NCI-H524 (cell line): ENCODE measurements at regions not wholly inside any gene's neighbourhood (a gene's known extent, or its start where the extent isn't known, plus 50 kb on each side); places are given as distances from the start of the nearest gene placed in this dataset.
"Not testable (repeated sequence)": the region's sequence is repeated elsewhere in the genome, so short reads cannot be mapped to it uniquely, and the experiment has no call there.

Source experiments
- DNase-seq, 2 experiments: peaks; one replicate each; lab custom pipeline; 2025; lab: John Stamatoyannopoulos, UW

- not testable (repeated sequence) for DNase-seq
Observed at GRCh38 chr4:86478151-86478550, 116.0 kb upstream of the PTPN13 start.

- no peak for DNase-seq
Observed at GRCh38 chr4:86481440-86481839, 112.7 kb upstream of the PTPN13 start.

DNA sequence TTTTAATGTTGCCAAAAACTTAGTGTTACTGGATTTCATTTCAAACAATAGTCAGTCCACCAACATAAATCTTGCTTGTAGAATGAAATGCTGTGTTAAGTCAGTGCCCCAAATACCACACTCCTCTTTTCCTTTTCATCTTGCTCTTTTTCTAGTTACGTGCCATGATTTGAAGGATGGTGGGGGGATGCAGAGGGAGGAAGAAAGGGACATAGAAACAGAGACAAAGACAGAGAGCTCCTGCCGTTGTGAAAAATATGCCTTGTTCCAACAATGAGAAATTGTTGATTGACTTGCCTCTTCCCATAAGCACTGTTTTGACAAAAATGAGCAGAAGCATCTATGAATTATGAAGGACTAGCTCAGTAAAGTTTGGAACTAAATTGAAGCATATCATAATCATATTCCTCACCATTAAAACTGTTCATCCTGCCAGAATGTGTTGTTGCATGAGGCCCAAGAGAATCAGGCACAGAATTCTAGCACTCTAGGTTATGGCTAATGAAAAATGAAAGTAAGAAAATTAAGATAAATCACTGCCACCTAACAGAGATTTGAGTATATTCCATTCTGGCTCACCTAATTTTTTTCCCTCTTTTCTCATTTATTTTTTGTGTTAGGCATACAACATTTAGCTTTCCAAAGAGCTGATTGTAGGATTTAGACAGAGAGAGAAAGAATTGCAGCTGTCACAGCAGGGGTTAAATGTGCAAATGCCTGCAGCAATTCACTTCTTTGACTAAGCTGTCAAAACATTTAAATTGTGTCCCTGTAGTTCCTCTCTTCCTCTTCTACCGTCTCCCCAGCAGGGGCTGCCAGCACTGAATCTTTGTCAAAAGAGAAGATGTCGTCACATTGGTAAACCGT is 111.6 kb upstream of the PTPN13 start:
- no peak for DNase-seq

- DNase-seq: no peak
Observed at GRCh38 chr4:86483173-86483490, 111.0 kb upstream of the PTPN13 start.

- DNase-seq: no peak
Observed at GRCh38 chr4:86483773-86484172, 110.3 kb upstream of the PTPN13 start.

DNA sequence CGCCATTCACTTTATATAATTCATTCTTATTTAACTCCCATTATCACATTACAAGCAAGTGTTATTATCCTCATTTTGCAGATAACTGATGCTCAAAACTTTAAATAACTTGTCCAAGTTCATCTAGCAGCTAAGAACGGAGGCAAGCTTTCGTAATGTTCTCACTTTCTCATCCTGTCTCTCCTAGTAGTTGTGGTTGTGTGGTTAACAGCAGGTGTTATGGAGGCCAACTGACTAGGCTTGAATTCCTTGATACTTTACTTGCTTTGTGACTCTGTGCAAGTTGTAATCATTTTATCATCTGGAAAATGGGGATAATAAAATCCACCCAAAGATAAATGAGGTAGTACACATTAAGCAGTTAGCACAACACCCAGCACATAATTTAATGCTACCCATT is 109.9 kb upstream of the PTPN13 start:
- no peak for DNase-seq

GRCh38 chr4:86487738-86488348 is 106.3 kb upstream of the PTPN13 start:
- DNase-seq: no peak

- no peak for DNase-seq
Observed at GRCh38 chr4:86493460-86493859, 100.7 kb upstream of the PTPN13 start.

GRCh38 chr4:86496094-86497080 is 97.7 kb upstream of the PTPN13 start:
- peak; percentile 1 to 32 for DNase-seq

DNA sequence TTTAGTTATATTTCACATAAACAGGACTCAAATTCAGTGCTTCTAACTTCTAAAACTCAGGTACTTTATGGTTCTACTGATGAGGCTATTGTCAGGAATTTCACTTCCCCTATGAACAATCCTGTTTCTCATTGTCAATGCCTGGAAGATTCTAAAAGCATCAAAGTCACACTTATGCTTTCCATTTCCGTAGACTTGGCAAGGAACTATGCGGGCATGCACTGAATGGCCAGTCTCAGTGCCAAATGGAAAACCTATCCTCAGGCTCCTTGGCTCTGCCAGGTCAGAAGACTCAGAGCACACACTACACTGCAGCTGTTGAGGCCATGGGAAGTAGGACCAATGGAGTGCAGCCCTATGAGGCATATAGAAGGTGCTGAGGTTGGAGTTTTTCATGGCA is 97.0 kb upstream of the PTPN13 start:
- DNase-seq: no peak

GRCh38 chr4:86497980-86498862 is 95.9 kb upstream of the PTPN13 start:
- peak; percentile 0 to 50 for DNase-seq

DNA sequence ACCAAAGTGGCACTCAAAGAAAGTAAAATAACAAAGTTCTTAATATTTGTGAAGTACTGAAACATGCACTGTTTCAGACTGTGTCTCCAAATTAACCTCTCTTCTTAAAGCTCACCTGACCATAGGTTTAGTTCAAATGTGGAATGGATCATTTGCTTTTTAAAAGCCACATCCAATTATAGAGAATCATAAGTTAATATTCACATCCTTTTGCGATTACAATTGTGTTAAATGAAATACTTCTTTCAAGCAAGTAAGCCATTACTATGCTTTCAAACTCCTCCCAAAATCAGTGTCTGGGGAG is 95.3 kb upstream of the PTPN13 start:
- no peak for DNase-seq

GRCh38 chr4:86500527-86500926 is 93.6 kb upstream of the PTPN13 start:
- DNase-seq: no peak

- no peak for DNase-seq
Observed at GRCh38 chr4:86502081-86502480, 92.0 kb upstream of the PTPN13 start.

DNA sequence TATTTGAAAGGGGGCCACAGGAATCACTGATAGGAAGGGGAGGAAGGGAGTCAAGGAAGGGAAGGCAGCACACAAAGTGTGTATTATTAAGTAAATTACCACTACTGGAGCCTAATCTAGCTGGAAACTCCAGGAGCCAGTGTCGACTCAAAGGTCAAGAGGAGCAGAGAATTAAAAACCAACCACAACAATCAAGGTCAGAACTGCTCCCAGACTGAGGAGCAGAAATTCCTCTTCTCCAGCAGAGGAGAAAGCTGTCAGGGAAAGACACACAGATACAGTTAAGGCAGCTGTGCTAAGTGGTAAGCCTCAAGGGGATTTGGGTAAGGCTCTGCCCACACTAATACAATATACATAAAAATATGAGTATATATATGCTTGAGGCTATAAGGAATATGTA is 87.5 kb upstream of the PTPN13 start:
- DNase-seq: no peak

DNA sequence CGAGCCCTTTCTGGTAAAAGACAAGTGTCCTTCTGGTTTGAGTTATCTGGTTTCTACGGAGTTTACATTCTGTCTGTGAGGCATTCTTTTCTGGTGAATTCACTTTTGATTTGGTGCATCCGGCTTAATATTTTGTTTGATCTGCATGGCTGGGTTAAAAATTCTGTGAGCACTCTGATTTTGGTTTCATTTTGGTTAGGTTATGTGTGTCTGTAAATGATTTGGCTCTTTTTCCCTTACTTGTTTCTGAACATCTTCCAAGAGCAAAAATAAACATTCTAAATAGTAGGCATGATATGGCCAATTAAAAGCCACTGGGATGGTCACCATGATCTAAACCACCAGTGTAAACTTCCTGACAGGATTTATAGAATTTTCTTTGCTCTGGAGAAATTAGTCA is 85.7 kb upstream of the PTPN13 start:
- no peak for DNase-seq

- no peak for DNase-seq
Observed at GRCh38 chr4:86511590-86511989, 82.5 kb upstream of the PTPN13 start.

DNA sequence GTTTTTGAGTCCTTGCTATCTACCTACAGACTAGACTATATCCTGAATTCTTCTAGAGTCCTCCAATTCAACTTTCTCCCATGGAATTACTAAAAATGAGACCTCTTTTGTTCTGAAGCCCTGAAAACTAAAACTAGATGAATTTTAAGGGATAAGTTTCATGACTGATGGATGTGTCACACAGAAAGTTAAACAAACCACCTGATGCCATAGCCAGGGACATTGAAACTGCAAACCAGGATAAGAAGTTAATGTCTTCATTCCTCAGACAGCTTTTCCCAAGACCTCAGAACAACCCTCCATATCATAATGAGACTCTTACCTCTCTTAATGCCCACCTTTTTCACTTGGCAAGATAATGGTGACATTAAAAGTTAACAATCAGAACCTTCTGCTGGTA is 81.5 kb upstream of the PTPN13 start:
- no peak for DNase-seq

- DNase-seq: not testable (repeated sequence)
Observed at GRCh38 chr4:86515963-86516362, 78.2 kb upstream of the PTPN13 start.

DNA sequence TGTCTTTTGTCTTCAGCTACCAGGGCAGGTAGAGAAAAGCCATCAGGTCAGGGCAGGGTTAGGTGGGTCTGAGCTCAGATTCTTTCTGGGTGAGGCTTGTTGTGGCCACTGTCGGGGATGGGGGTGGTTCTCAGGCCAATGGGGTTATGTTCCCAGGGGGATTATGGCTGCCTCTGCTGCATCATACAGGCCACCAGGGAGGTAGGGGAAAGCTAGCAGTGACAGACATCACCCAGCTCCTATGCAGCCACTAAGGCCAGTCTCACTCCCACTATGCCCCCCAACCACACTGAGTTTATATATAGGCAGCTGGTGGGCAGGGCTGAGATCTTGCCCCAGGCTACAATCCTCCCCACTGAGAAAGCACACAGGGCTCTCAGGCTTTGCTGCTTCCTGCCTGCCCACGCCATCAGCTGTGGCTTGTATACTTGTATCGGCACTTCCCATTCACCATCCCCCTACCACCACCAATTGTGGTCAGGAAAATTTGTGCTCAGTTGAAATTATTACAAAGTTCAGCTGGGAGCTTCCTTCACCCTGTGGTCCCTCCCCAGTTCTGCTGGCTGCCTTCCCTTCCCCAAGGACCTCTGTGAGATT is 72.6 kb upstream of the PTPN13 start:
- DNase-seq: no peak

DNA sequence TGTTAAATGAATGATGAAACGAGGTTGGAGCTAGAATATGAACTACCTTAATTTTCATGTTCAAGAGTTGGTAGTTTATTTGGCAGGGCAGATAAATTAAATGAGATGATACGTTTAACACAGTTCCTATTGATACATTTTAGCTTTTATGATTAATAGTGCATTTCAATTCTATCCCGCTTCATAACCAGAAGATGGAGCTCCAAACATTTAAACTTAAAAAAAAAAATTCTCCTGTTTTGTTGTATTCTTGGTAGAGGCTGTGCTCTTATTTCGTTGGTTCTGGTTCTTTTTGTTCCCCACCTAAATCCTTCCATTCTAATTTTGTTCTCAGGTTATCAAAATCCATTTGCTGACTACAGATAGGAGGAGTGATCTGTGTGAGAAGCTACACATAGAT is 71.8 kb upstream of the PTPN13 start:
- no peak for DNase-seq
